Fibroblast of pulmonary artery (primary cell): ENCODE measurements at regions not wholly inside any gene's neighbourhood (a gene's known extent, or its start where the extent isn't known, plus 50 kb on each side); places are given as distances from the start of the nearest gene placed in this dataset.

ENCODE experiments used
- DNase-seq: peaks from one replicate; pipeline ENCODE4 v3.0.0-alpha.2; 2010; ENCODE audit warnings: low read depth
- H3K4me3 ChIP-seq: replicated peaks from 2 replicates; pipeline ENCODE4 v1.5.1; 2011; ENCODE audit warnings: low read depth, mild to moderate bottlenecking, control low read depth, low read length, moderate library complexity
- CTCF ChIP-seq: IDR thresholded peaks from 2 replicates; pipeline ENCODE4 v1.5.1; 2011; ENCODE audit warnings: mild to moderate bottlenecking, control low read depth, low read length, inconsistent platforms; ENCODE audit errors: missing control alignments

DNA sequence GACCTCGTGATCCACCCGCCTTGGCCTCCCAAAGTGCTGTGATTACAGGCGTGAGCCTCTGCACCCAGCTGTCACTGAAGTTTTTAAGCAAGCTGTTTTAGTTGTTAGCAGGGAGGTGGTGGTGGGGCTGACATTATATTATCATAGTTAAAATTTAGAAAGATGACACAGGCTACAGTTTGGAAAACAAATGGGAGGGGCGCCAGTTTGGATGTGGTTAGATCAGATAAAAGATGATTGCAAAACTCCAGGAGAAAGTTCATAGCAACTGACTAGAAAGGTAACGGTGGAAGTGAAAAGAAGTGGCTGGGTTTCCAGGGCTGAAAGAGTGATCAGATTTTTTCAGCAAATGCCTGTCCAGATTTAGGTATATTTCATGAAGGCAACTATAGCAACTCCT, 311.9 kb upstream of the CITED2 start:
- no peak for DNase-seq
- TF ChIP-seq CTCF: no peak
- H3K4me3 ChIP-seq: no peak overlapping the region

DNA sequence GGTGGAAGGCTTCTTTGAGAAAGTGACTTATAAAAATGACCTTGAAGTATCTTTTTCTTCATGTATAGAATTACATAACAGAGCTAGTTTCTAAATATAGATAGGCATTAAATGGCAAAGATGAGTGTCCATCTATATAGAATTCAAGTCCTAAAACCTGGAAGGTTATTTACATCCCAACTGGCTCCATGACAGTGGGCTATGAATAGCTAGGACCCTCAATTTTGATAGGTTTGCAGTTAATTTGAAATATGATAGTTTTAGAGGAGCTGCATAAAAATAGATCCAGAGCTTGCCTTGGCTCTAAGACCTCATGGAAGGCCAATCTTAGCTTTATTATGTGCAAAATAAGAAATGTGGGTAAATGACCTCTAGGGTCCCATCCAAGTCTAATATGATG, 310.6 kb upstream of the CITED2 start:
- H3K4me3 ChIP-seq: no peak overlapping the region
- no peak for TF ChIP-seq CTCF
- DNase-seq: no peak

DNA sequence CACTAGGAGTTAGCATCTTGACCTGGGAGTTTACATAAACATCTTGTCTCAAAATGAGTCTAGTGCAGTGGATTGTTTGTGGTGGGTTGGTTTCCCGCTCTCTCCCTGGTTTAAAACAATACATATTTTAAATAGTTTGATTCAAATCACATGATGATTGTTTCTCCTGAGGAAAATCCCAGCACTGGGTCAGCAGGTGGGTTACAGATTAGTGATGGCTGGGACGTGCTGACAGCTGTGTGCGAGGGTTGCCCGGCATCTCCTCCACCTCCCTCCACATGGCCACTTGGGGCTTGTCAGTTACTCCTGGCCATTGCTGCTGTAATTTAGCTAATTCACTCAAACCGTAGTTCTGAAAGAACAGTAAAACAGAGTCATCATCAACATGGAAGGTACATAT, 306.4 kb upstream of the CITED2 start:
- TF ChIP-seq CTCF: no peak
- no peak overlapping the region for H3K4me3 ChIP-seq
- DNase-seq: no peak

DNA sequence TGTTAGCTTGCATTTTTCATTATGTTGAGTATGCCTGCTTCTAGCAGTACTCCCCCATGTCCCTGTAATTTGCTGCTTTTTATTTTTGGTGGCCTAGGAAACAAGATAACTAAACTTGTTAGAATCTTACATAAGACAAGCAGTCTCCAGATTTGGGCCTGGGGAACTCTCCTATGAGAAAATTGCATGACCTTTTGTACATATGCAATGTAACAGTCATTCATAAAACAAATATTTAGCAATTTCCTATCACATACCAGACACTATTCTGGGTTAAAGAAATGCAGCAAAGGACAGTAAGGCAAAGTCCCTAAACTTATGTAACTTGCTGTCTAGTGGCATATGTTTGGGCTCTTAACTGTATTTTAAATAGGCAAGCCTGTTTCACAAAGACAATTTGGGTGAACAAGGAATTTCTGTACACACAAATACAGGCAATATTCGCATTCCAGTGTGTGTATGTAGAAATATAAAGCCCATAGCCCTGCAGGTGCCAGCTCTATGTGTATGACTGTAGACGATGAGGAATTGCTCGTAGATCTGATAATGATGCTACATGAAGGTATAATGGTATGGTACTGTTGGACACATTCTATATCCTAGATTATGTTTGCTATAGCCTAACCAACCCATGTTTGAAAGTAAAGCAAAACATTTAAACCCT, 305.2 kb upstream of the CITED2 start:
- no peak for TF ChIP-seq CTCF
- no peak overlapping the region for H3K4me3 ChIP-seq
- peak; percentile 85 for DNase-seq

GRCh38 chr6:139676718-139677117, 302.3 kb upstream of the CITED2 start:
- DNase-seq: no peak
- H3K4me3 ChIP-seq: no peak overlapping the region
- no peak for TF ChIP-seq CTCF

DNA sequence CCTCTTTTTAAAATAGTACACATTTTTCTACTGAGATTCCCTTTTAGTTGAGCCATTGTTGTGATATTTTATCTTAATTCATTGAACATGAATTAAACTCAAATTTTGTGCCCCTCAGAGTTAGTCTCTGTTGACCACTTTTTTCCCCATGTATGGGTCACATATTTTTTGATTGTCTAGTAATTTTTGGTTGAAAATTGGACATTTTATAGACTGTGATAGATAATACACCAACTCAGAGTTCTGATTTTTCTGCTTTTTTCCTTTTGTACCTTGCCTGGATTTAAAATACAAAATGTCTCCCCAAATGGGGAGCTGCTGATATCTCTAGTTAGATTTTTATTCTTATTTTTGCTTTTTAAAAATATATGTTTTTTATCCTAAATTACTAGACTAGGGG, 291.8 kb upstream of the CITED2 start:
- H3K4me3 ChIP-seq: no peak overlapping the region
- no peak for DNase-seq
- no peak for TF ChIP-seq CTCF

DNA sequence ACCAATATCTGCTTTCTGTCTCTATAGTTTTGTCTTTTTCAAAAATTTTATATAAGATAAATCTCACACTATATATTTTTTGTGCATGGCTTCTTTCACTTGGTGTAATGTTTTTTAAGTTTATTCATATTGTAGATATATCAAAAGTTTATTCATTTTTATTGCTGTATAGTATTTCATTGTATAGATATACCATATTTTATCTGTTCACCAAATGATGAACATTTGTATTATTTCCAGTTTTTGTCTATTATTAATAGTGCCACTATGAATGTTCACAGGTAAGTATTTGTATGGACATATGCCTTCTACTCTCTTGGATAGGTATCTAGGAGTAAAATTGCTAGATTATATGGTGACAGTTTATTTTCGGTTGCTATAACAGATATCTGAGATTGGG, 289.5 kb upstream of the CITED2 start:
- H3K4me3 ChIP-seq: no peak overlapping the region
- no peak for TF ChIP-seq CTCF
- no peak for DNase-seq
